AG20443 (cell line): ENCODE measurements at regions not wholly inside any gene's neighbourhood (a gene's known extent, or its start where the extent isn't known, plus 50 kb on each side); places are given as distances from the start of the nearest gene placed in this dataset.

Experiments
- DNase-seq: peaks from one replicate; pipeline ENCODE4 v3.0.0; 2012; ENCODE audit warnings: low spot score, mixed read lengths

DNA sequence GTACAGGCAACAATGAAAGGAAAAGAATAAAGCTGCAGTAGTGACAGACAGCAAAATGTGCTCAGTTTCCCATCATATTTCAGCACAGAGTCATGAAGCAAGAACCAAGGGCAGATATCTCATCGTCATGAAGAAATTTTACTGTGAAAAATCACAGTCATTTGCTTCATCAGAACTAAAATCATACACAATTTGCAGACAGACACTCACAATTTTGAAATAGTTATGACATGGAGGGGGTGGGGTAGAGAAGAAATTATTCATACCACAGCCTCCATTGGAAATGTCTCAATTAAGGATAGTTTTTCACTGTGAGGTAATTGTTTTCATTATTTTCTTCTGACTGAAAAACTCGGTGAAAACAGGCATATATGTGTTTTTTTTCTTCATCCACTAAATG lies 78.8 kb upstream of the CNTN3 start:
- peak; percentile 31 for DNase-seq

DNA sequence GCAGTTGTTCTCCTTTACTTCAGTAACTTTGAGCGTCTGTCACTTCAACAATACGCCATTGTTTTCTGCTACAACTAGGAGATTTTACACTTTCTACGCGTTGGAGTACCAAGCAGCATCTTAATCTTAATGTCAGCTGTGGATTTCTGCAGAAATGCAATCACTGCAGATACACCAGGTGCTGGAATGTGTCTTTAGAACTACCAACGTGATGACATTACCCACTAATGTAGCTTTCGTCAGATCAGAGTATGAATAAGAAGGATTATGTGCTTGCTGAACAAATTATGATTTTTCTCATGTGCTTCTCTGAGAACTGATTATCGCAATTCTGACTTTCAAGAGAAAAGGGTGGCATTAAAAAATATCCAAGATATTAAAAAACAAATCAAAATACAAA lies 77.5 kb upstream of the CNTN3 start:
- DNase-seq: no peak

DNA sequence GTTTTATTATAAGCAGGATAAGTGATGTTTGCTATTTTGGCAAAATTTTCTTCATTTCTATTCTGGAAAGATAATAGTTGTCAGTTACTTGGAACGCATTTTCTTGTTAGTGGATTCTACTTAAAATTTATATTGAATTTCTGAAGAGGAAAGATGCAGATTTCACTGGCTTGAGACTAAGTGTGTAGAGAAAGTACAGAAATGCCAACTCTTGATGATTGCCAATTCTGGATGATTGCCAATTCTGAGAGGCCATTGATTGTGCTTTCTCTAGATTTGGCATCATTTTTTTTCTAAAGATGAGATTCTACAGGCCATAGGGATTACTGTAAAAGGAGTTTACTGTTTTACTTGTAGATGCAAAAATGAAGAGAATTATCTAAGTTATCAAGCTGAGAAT lies 58.9 kb upstream of the CNTN3 start:
- DNase-seq: no peak

DNA sequence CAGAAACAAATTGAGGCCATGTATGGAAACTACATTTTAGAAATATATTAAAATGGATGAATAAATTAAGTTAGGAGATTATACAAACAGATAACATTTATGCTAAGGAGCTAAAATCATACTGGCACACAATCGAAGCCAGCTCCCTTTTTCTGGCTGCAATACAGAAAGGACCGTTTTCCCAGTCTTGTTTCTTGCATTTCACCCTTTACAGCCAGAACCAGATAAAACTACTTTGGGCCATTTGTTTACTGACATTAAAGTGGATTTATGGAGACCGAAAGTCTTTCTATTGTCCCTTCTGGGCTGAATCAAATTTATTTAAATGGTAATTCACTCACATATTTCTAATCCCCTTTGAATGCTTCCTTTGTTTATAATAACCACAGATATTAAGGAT lies 50.1 kb upstream of the CNTN3 start:
- DNase-seq: no peak
